ENCODE measurements at regions not wholly inside any gene's neighbourhood (a gene's known extent, or its start where the extent isn't known, plus 50 kb on each side); places are given as distances from the start of the nearest gene placed in this dataset.
"Not testable (repeated sequence)": the region's sequence is repeated elsewhere in the genome, so short reads cannot be mapped to it uniquely, and the experiment has no call there.

GRCh38 chr7:142495301-142495700, 237.4 kb upstream of the PRSS58 start:
- DNase-seq: not testable (repeated sequence)

- DNase-seq: no peak
Measured at GRCh38 chr7:142494021-142494420, 236.2 kb upstream of the PRSS58 start.

- no peak for DNase-seq
Measured at GRCh38 chr7:142488842-142489241, 231.0 kb upstream of the PRSS58 start.

- no peak for DNase-seq
Measured at GRCh38 chr7:142488036-142488633, 230.3 kb upstream of the PRSS58 start.

- not testable (repeated sequence) for DNase-seq
Measured at GRCh38 chr7:142487565-142487964, 229.7 kb upstream of the PRSS58 start.

- DNase-seq: no peak
Measured at GRCh38 chr7:142487124-142487523, 229.3 kb upstream of the PRSS58 start.

- no peak for DNase-seq
Measured at GRCh38 chr7:142485617-142486226, 227.9 kb upstream of the PRSS58 start.

GRCh38 chr7:142483659-142484317, 225.9 kb upstream of the PRSS58 start:
- DNase-seq: no peak

GRCh38 chr7:142482891-142483658, 225.2 kb upstream of the PRSS58 start:
- peak; percentile 52 for DNase-seq

- peak; percentile 20 for DNase-seq
Measured at GRCh38 chr7:142481548-142481947, 223.7 kb upstream of the PRSS58 start.

GRCh38 chr7:142478479-142479220, 220.8 kb upstream of the PRSS58 start:
- peak; percentile 54 for DNase-seq

GRCh38 chr7:142477801-142478200, 219.9 kb upstream of the PRSS58 start:
- not testable (repeated sequence) for DNase-seq

- DNase-seq: no peak
Measured at GRCh38 chr7:142477079-142477651, 219.3 kb upstream of the PRSS58 start.

- DNase-seq: no peak
Measured at GRCh38 chr7:142476077-142476476, 218.2 kb upstream of the PRSS58 start.

GRCh38 chr7:142471820-142472219, 214.0 kb upstream of the PRSS58 start:
- DNase-seq: no peak

GRCh38 chr7:142470544-142470830, 212.6 kb upstream of the PRSS58 start:
- no peak for DNase-seq

- no peak for DNase-seq
Measured at GRCh38 chr7:142469696-142470543, 212.1 kb upstream of the PRSS58 start.

- DNase-seq: no peak
Measured at GRCh38 chr7:142468871-142469665, 211.2 kb upstream of the PRSS58 start.

GRCh38 chr7:142467056-142467655, 209.3 kb upstream of the PRSS58 start:
- DNase-seq: not testable (repeated sequence)

- no peak for DNase-seq
Measured at GRCh38 chr7:142463401-142463850, 205.6 kb upstream of the PRSS58 start.
